ENCODE measurements at regions not wholly inside any gene's neighbourhood (a gene's known extent, or its start where the extent isn't known, plus 50 kb on each side); places are given as distances from the start of the nearest gene placed in this dataset.

- no peak for TF ChIP-seq CTCF (IDR thresholded peaks at IDR 0.05)
- no peak for TF ChIP-seq POLR2A (IDR thresholded peaks at IDR 0.05)
- TF ChIP-seq POLR2AphosphoS5 (IDR thresholded peaks at IDR 0.05): no peak
- TF ChIP-seq EP300 (IDR thresholded peaks at IDR 0.05): no peak
These were observed 223.5 kb upstream of the TRPC5 start for GRCh38 chrX:112306027-112306426.

Data from stomach (tissue), 4 donors.